ENCODE measurements at regions not wholly inside any gene's neighbourhood (a gene's known extent, or its start where the extent isn't known, plus 50 kb on each side); places are given as distances from the start of the nearest gene placed in this dataset.

- no peak for TF ChIP-seq CTCF (IDR thresholded peaks at IDR 0.05; ENCODE audit: extremely low read depth in 1 of 2, insufficient read depth in 1 of 2, low read depth in 1 of 2, low read length in 2 of 2)
- TF ChIP-seq FOS (IDR thresholded peaks at IDR 0.05; ENCODE audit: borderline replicate concordance, insufficient read depth, low read length) = no peak
- no peak for TF ChIP-seq EZH2 (IDR thresholded peaks at IDR 0.05; ENCODE audit: borderline replicate concordance, low read depth, low read length, severe bottlenecking)
- no peak for TF ChIP-seq MYC (IDR thresholded peaks at IDR 0.05; ENCODE audit: low read depth, low read length)
- no peak for TF ChIP-seq JUN (IDR thresholded peaks at IDR 0.05; ENCODE audit: borderline replicate concordance, insufficient read depth, insufficient read length, low read depth)
Observed at GRCh38 chr4:24054910-24055309, 165.1 kb upstream of the PPARGC1A start.

All from endothelial cell of umbilical vein (primary cell).